ENCODE measurements at regions not wholly inside any gene's neighbourhood (a gene's known extent, or its start where the extent isn't known, plus 50 kb on each side); places are given as distances from the start of the nearest gene placed in this dataset.

GRCh38 chr5:51034222-51034901 lies 348.9 kb upstream of the ISL1 start:
- DNase-seq (ENCODE audit: low read depth), result no peak

GRCh38 chr5:51039424-51040329 lies 343.6 kb upstream of the ISL1 start:
- DNase-seq (ENCODE audit: low read depth), result no peak

GRCh38 chr5:51043745-51044144 lies 339.5 kb upstream of the ISL1 start:
- DNase-seq (ENCODE audit: low read depth), result no peak

- no peak for DNase-seq (ENCODE audit: low read depth)
Observed at GRCh38 chr5:51047369-51047768, 335.9 kb upstream of the ISL1 start.

- DNase-seq (ENCODE audit: low read depth), result no peak
Observed at GRCh38 chr5:51053361-51053760, 329.9 kb upstream of the ISL1 start.

GRCh38 chr5:51060953-51061352 lies 322.3 kb upstream of the ISL1 start:
- DNase-seq (ENCODE audit: low read depth), result no peak

GRCh38 chr5:51072937-51073336 lies 310.3 kb upstream of the ISL1 start:
- no peak for DNase-seq (ENCODE audit: low read depth)

- DNase-seq (ENCODE audit: low read depth), result no peak
Observed at GRCh38 chr5:51082741-51083140, 300.5 kb upstream of the ISL1 start.

GRCh38 chr5:51091816-51092215 lies 291.4 kb upstream of the ISL1 start:
- DNase-seq (ENCODE audit: low read depth), result no peak

GRCh38 chr5:51095486-51095885 lies 287.8 kb upstream of the ISL1 start:
- DNase-seq (ENCODE audit: low read depth), result no peak

- DNase-seq (ENCODE audit: low read depth), result no peak
Observed at GRCh38 chr5:51096859-51097258, 286.4 kb upstream of the ISL1 start.

- no peak for DNase-seq (ENCODE audit: low read depth)
Observed at GRCh38 chr5:51099173-51099853, 283.9 kb upstream of the ISL1 start.

GRCh38 chr5:51104556-51104955 lies 278.7 kb upstream of the ISL1 start:
- DNase-seq (ENCODE audit: low read depth), result no peak

- no peak for DNase-seq (ENCODE audit: low read depth)
Observed at GRCh38 chr5:51109786-51110410, 273.4 kb upstream of the ISL1 start.

- DNase-seq (ENCODE audit: low read depth), result no peak
Observed at GRCh38 chr5:51131266-51131665, 252.0 kb upstream of the ISL1 start.

- no peak for DNase-seq (ENCODE audit: low read depth)
Observed at GRCh38 chr5:51138164-51138563, 245.1 kb upstream of the ISL1 start.

GRCh38 chr5:51148437-51148836 lies 234.8 kb upstream of the ISL1 start:
- no peak for DNase-seq (ENCODE audit: low read depth)

- no peak for DNase-seq (ENCODE audit: low read depth)
Observed at GRCh38 chr5:51156222-51156621, 227.0 kb upstream of the ISL1 start.

GRCh38 chr5:51156838-51157237 lies 226.4 kb upstream of the ISL1 start:
- no peak for DNase-seq (ENCODE audit: low read depth)

GRCh38 chr5:51159164-51159563 lies 224.1 kb upstream of the ISL1 start:
- no peak for DNase-seq (ENCODE audit: low read depth)

- DNase-seq (ENCODE audit: low read depth), result no peak
Observed at GRCh38 chr5:51159606-51160005, 223.6 kb upstream of the ISL1 start.

- no peak for DNase-seq (ENCODE audit: low read depth)
Observed at GRCh38 chr5:51162245-51162644, 221.0 kb upstream of the ISL1 start.
